Panc1 (cell line): ENCODE measurements at regions not wholly inside any gene's neighbourhood (a gene's known extent, or its start where the extent isn't known, plus 50 kb on each side); places are given as distances from the start of the nearest gene placed in this dataset.

Source experiments
- ATAC-seq: fragments of 200-7000 bp; cut with Tn5 transposase; 2 replicates; pipeline ENCODE4 v1.9.1; 2020; ENCODE audit warnings: mild to moderate bottlenecking, moderate library complexity
- BruUV-seq: library from RNA; stranded (reverse); fragments of 400-500 nt; replicated peaks from 2 replicates; lab custom pipeline; 2021; lab: Mats Ljungman, UMichigan
- CTCF ChIA-PET: fragments of 300-600 bp; sonication (Branson Sonifier 250); formaldehyde crosslinking; loops from one replicate; lab custom pipeline; 2022; ENCODE audit warnings: antibody characterized with exemption; lab: Charles Lee
- POLR2A ChIA-PET: fragments of 300-600 bp; sonication (Branson Sonifier 250); formaldehyde crosslinking; loops from one replicate; lab custom pipeline; 2022; ENCODE audit warnings: antibody characterized with exemption; lab: Charles Lee
- DNase-seq: peaks from one replicate; pipeline ENCODE4 v3.0.0-alpha.2; 2010; ENCODE audit warnings: low read depth, low spot score
- H3K27ac ChIP-seq: 2 replicates; pipeline ENCODE4 v1.5.1; 2011; ENCODE audit warnings: mild to moderate bottlenecking, low read length, inconsistent platforms
- H3K27me3 ChIP-seq: fragments of 200-500 bp; sonication (Bioruptor generic); 2 replicates; pipeline ENCODE4 v1.6.0; 2014; ENCODE audit warnings: low read length, inconsistent platforms; ENCODE audit not compliant: control insufficient read depth, insufficient read depth
- H3K36me3 ChIP-seq: fragments of 200-500 bp; sonication (Bioruptor generic); 2 replicates; pipeline ENCODE4 v1.5.1; 2014; ENCODE audit warnings: inconsistent platforms, mild to moderate bottlenecking, low read length, moderate library complexity; ENCODE audit not compliant: control insufficient read depth, insufficient read depth
- H3K4me1 ChIP-seq: 2 replicates; pipeline ENCODE4 v1.5.1; 2011; ENCODE audit warnings: inconsistent platforms, mild to moderate bottlenecking, low read length, moderate library complexity; ENCODE audit not compliant: control insufficient read depth, insufficient read depth
- H3K4me3 ChIP-seq, 2 experiments: 2 replicates each; pipeline ENCODE4 v1.5.1; 2011 to 2012; ENCODE audit warnings: low read depth in 2 of 2, low read length in 2 of 2, mild to moderate bottlenecking in 2 of 2, inconsistent platforms in 1 of 2, moderate library complexity in 1 of 2
- H3K9me3 ChIP-seq: fragments of 200-500 bp; sonication (Bioruptor generic); 2 replicates; pipeline ENCODE4 v1.5.1; 2014; ENCODE audit warnings: low read depth, mild to moderate bottlenecking, inconsistent platforms, low read length, moderate library complexity; ENCODE audit not compliant: control insufficient read depth, insufficient read depth
- CTCF ChIP-seq: fragments of 450-650 bp; IDR thresholded peaks from 2 replicates; pipeline ENCODE4 v1.5.1; 2017; ENCODE audit warnings: mild to moderate bottlenecking
- POLR2AphosphoS5 ChIP-seq: IDR thresholded peaks from 2 replicates; pipeline ENCODE4 v1.6.1; 2012; ENCODE audit warnings: mild to moderate bottlenecking, low read depth, low read length, moderate library complexity
- REST ChIP-seq, 2 experiments: IDR thresholded peaks; 2 replicates each; pipeline ENCODE4 v1.6.1; 2011 to 2012; ENCODE audit warnings: low read depth in 2 of 2, control low read depth in 1 of 2, low read length in 1 of 2, mild to moderate bottlenecking in 1 of 2, moderate library complexity in 1 of 2; ENCODE audit not compliant: insufficient read depth in 1 of 2
- SIN3A ChIP-seq: IDR thresholded peaks from 2 replicates; pipeline ENCODE4 v1.6.1; 2012; ENCODE audit warnings: low read depth, mild to moderate bottlenecking, low read length, moderate library complexity, borderline replicate concordance; ENCODE audit not compliant: insufficient read depth
- TCF7L2 ChIP-seq: IDR thresholded peaks from 2 replicates; pipeline ENCODE4 v1.6.1; 2011; ENCODE audit warnings: mild to moderate bottlenecking, low read depth, low read length, inconsistent platforms
- in situ Hi-C: cut with HindIII; loops from 2 replicates; pipeline ENCODE4 v1.10.0; 2016; ENCODE audit warnings: low sequenced_read_pairs, low pct_unique_long_range_greater_than_20kb
- intact Hi-C: fragments of 100-400 bp; cut with micrococcal nuclease; formaldehyde crosslinking; loops from one replicate; pipeline ENCODE4 v1.10.0; 2022; ENCODE audit not compliant: unreplicated experiment

DNA sequence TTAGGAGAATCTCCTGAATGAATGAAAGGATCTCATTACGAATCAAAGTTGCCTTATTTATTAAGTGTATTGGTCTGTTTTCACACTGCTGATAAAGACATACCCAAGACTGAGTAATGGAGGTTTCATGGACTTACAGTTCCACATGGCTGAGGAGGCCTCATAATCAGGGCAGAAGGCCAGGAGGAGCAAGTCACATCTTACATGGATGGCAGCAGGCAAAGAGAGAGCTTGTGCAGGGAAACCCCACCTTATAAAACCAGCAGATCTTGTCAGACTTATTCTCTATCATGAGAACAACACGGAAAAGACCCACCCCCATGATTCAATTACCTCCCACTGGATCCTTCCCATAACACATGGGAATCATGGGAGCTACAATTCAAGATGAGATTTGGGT is 785.2 kb upstream of the POU3F3 start:
- POLR2A ChIA-PET = no interaction called here
- CTCF ChIA-PET = no interaction called here
- Histone ChIP-seq H3K27ac (no peak overlapping the region), H3K4me1 (no peaks in the 10 kb centered on the region), H3K4me3 (no peak overlapping the region), H3K27me3 (no peaks in the 10 kb centered on the region), H3K9me3 (no peaks in the 10 kb centered on the region), H3K36me3 (no peaks in the 10 kb centered on the region)
- DNase-seq = no peak
- ATAC-seq = no peak
- no peak for TF ChIP-seq SIN3A
- TF ChIP-seq CTCF = no peak
- no peak for TF ChIP-seq TCF7L2
- TF ChIP-seq REST (IDR thresholded peaks at IDR 0.05; ENCODE audit: insufficient read depth in 1 of 2, low read depth in 2 of 2, low read length in 1 of 2) = no peak
- no peak for TF ChIP-seq POLR2AphosphoS5
- in situ Hi-C loops (no loop called here), intact Hi-C loops (no loop called here)
- no TSS peak for BruUV-seq

DNA sequence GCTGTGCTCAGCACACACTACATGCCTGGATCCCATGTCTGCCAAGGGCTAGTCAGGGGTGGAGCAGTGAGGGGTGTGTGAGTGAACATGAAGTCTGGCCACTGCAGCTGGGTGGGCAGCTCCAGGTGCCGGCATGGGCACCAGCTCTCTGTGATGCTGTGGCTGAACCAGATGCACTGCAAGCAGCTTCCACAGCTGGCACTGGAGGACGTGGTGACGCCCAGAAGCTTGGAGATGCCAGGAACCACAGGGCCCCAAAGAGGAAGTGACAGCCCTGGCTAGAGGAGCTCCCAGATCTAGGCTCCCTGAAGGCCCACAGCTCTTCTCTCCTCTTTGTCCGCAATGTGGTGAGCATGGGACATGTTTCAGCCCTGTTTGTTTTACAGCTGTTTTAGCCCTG is 776.3 kb upstream of the POU3F3 start:
- DNase-seq (no peak), ATAC-seq (no peak)
- intact Hi-C loops (no loop called here), in situ Hi-C loops (no loop called here)
- Histone ChIP-seq H3K4me1 (no peaks in the 10 kb centered on the region), H3K36me3 (no peaks in the 10 kb centered on the region), H3K27me3 (no peaks in the 10 kb centered on the region), H3K4me3 (no peak overlapping the region), H3K9me3 (peaks cover 7% of the 10 kb centered on the region; the same call in 1 of the 2 replicates), H3K27ac (no peak overlapping the region)
- ChIA-PET CTCF (no interaction called here), POLR2A (no interaction called here)
- TF ChIP-seq REST (IDR thresholded peaks at IDR 0.05; ENCODE audit: insufficient read depth in 1 of 2, low read depth in 2 of 2, low read length in 1 of 2) (no peak), SIN3A (no peak), TCF7L2 (no peak)
- BruUV-seq = no TSS peak
